ENCODE measurements at regions not wholly inside any gene's neighbourhood (a gene's known extent, or its start where the extent isn't known, plus 50 kb on each side); places are given as distances from the start of the nearest gene placed in this dataset.

GRCh38 chr16:86384263-86384649 is 126.1 kb upstream of the FOXF1 start:
- DNase-seq (ENCODE audit: low spot score) = no peak

GRCh38 chr16:86384980-86385379 is 125.3 kb upstream of the FOXF1 start:
- no peak for DNase-seq (ENCODE audit: low spot score)

GRCh38 chr16:86387468-86388440 is 122.6 kb upstream of the FOXF1 start:
- peak; percentile 54 for DNase-seq (ENCODE audit: low spot score)

GRCh38 chr16:86388976-86389375 is 121.4 kb upstream of the FOXF1 start:
- no peak for DNase-seq (ENCODE audit: low spot score)

- DNase-seq (ENCODE audit: low spot score) = no peak
These were observed 120.6 kb upstream of the FOXF1 start for GRCh38 chr16:86389566-86390328.

GRCh38 chr16:86390335-86390734 is 120.0 kb upstream of the FOXF1 start:
- DNase-seq (ENCODE audit: low spot score) = no peak

GRCh38 chr16:86391486-86391885 is 118.8 kb upstream of the FOXF1 start:
- no peak for DNase-seq (ENCODE audit: low spot score)

GRCh38 chr16:86391984-86392383 is 118.3 kb upstream of the FOXF1 start:
- DNase-seq (ENCODE audit: low spot score) = peak; percentile 4

GRCh38 chr16:86392436-86393152 is 117.7 kb upstream of the FOXF1 start:
- no peak for DNase-seq (ENCODE audit: low spot score)

GRCh38 chr16:86393907-86394626 is 116.3 kb upstream of the FOXF1 start:
- no peak for DNase-seq (ENCODE audit: low spot score)

- no peak for DNase-seq (ENCODE audit: low spot score)
These were observed 114.8 kb upstream of the FOXF1 start for GRCh38 chr16:86395477-86395876.

GRCh38 chr16:86396422-86396821 is 113.9 kb upstream of the FOXF1 start:
- no peak for DNase-seq (ENCODE audit: low spot score)

GRCh38 chr16:86396901-86397311 is 113.4 kb upstream of the FOXF1 start:
- DNase-seq (ENCODE audit: low spot score) = peak; percentile 47

- DNase-seq (ENCODE audit: low spot score) = no peak
These were observed 112.1 kb upstream of the FOXF1 start for GRCh38 chr16:86398201-86398600.

GRCh38 chr16:86398622-86399021 is 111.7 kb upstream of the FOXF1 start:
- DNase-seq (ENCODE audit: low spot score) = peak; percentile 30

GRCh38 chr16:86401126-86401525 is 109.2 kb upstream of the FOXF1 start:
- no peak for DNase-seq (ENCODE audit: low spot score)

GRCh38 chr16:86403085-86403484 is 107.2 kb upstream of the FOXF1 start:
- DNase-seq (ENCODE audit: low spot score) = no peak

GRCh38 chr16:86403541-86404163 is 106.7 kb upstream of the FOXF1 start:
- no peak for DNase-seq (ENCODE audit: low spot score)

- no peak for DNase-seq (ENCODE audit: low spot score)
These were observed 105.6 kb upstream of the FOXF1 start for GRCh38 chr16:86404678-86405077.

GRCh38 chr16:86405319-86405718 is 105.0 kb upstream of the FOXF1 start:
- DNase-seq (ENCODE audit: low spot score) = no peak

- DNase-seq (ENCODE audit: low spot score) = no peak
These were observed 104.3 kb upstream of the FOXF1 start for GRCh38 chr16:86406056-86406455.
